GM19324 (cell line): ENCODE measurements at regions not wholly inside any gene's neighbourhood (a gene's known extent, or its start where the extent isn't known, plus 50 kb on each side); places are given as distances from the start of the nearest gene placed in this dataset.

Experiments used
- ATAC-seq: cut with Tn5 transposase; IDR thresholded peaks from one replicate; pipeline ENCODE4 v1.9.1; 2021; ENCODE audit warnings: mild to moderate bottlenecking, moderate library complexity; ENCODE audit not compliant: unreplicated experiment, low FRiP score

- ATAC-seq: no peak
Measured at GRCh38 chr3:193779933-193780332, 186.9 kb downstream of the OPA1 start.

- no peak for ATAC-seq
Measured at GRCh38 chr3:193780397-193780796, 187.4 kb downstream of the OPA1 start.

GRCh38 chr3:193780810-193781478 is 187.9 kb downstream of the OPA1 start:
- no peak for ATAC-seq

GRCh38 chr3:193782276-193782647 is 189.3 kb downstream of the OPA1 start:
- no peak for ATAC-seq

- no peak for ATAC-seq
Measured at GRCh38 chr3:193782747-193783146, 189.7 kb downstream of the OPA1 start.

GRCh38 chr3:193783166-193783896 is 190.3 kb downstream of the OPA1 start:
- no peak for ATAC-seq

GRCh38 chr3:193784822-193785221 is 191.8 kb downstream of the OPA1 start:
- ATAC-seq: no peak

GRCh38 chr3:193787496-193787870 is 194.5 kb downstream of the OPA1 start:
- no peak for ATAC-seq

- no peak for ATAC-seq
Measured at GRCh38 chr3:193788189-193788991, 195.4 kb downstream of the OPA1 start.

- ATAC-seq: no peak
Measured at GRCh38 chr3:193789455-193789854, 196.4 kb downstream of the OPA1 start.

GRCh38 chr3:193790086-193790990 is 197.3 kb downstream of the OPA1 start:
- ATAC-seq: no peak

GRCh38 chr3:193791041-193792032 is 198.3 kb downstream of the OPA1 start:
- ATAC-seq: no peak

GRCh38 chr3:193793123-193793522 is 200.1 kb downstream of the OPA1 start:
- no peak for ATAC-seq

GRCh38 chr3:193794002-193794881 is 201.2 kb downstream of the OPA1 start:
- no peak for ATAC-seq

- no peak for ATAC-seq
Measured at GRCh38 chr3:193795062-193795690, 202.2 kb downstream of the OPA1 start.

GRCh38 chr3:193796089-193796488 is 203.1 kb downstream of the OPA1 start:
- ATAC-seq: no peak

- ATAC-seq: no peak
Measured at GRCh38 chr3:193797566-193797965, 204.6 kb downstream of the OPA1 start.

GRCh38 chr3:193798051-193798450 is 205.0 kb downstream of the OPA1 start:
- ATAC-seq: no peak
